Neural progenitor cell (in vitro differentiated cells): ENCODE measurements at regions not wholly inside any gene's neighbourhood (a gene's known extent, or its start where the extent isn't known, plus 50 kb on each side); places are given as distances from the start of the nearest gene placed in this dataset.

ENCODE experiments used
- CTCF ChIP-seq: fragments of 200-600 bp; sonication (generic); IDR thresholded peaks from 2 replicates; pipeline ENCODE4 v1.5.1; 2017; ENCODE audit warnings: antibody characterized with exemption, mild to moderate bottlenecking
- EZH2 ChIP-seq: fragments of 200-600 bp; sonication (generic); IDR thresholded peaks from 2 replicates; pipeline ENCODE4 v1.6.1; 2017; ENCODE audit warnings: antibody characterized with exemption, mild to moderate bottlenecking, moderate library complexity
- EZH2phosphoT487 ChIP-seq: fragments of 200-600 bp; sonication (generic); IDR thresholded peaks from 2 replicates; pipeline ENCODE4 v1.6.1; 2017; ENCODE audit warnings: antibody characterized with exemption

DNA sequence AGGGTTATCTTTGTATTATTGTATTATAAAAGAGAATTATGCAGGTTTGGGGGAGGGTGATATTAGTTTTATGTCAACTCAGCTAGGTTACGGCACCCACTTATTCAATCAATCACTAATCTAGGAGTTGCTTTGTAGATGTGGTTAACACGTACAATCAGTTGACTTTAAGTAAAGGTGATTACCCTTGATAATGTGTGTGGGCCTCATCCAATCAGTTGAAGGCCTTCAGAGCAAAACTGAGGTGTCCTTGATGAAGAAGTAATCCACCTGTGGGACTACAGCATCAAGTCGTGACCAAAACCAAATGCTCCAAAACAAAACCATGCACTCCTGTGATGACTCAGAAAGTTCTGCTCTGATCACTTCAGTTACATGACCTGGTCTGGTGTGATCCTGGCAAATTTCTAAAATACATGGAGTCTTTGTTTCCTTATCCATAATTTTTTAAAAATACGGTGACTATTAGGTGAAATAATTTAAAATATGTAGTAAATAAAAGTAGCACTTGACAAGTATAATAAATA lies 114.1 kb downstream of the IYD start:
- no peak for TF ChIP-seq EZH2
- TF ChIP-seq CTCF, result no peak
- no peak for TF ChIP-seq EZH2phosphoT487
